KMS-11 (cell line): ENCODE measurements at regions not wholly inside any gene's neighbourhood (a gene's known extent, or its start where the extent isn't known, plus 50 kb on each side); places are given as distances from the start of the nearest gene placed in this dataset.

Source experiments
- H2AFZ ChIP-seq: fragments of 200-600 bp; sonication (generic); 2 replicates; pipeline ENCODE4 v1.6.1; 2016; ENCODE audit warnings: antibody characterized with exemption, mixed run types, low read depth
- H3K27ac ChIP-seq: fragments of 200-600 bp; sonication (generic); 2 replicates; pipeline ENCODE4 v1.6.1; 2016; ENCODE audit warnings: mild to moderate bottlenecking, mixed run types
- H3K27me3 ChIP-seq: fragments of 200-600 bp; sonication (generic); 2 replicates; pipeline ENCODE4 v1.6.1; 2017; ENCODE audit warnings: mild to moderate bottlenecking, low read depth, mixed run types, moderate library complexity; ENCODE audit not compliant: insufficient read depth
- H3K36me3 ChIP-seq: fragments of 200-600 bp; sonication (generic); 2 replicates; pipeline ENCODE4 v1.6.1; 2017; ENCODE audit warnings: mild to moderate bottlenecking, mixed run types; ENCODE audit not compliant: insufficient read depth
- H3K4me1 ChIP-seq: fragments of 200-600 bp; sonication (generic); 2 replicates; pipeline ENCODE4 v1.6.1; 2016; ENCODE audit warnings: mild to moderate bottlenecking, low read depth, mixed run types; ENCODE audit not compliant: poor library complexity, severe bottlenecking
- H3K4me2 ChIP-seq: fragments of 200-600 bp; sonication (generic); 2 replicates; pipeline ENCODE4 v1.7.0; 2016; ENCODE audit warnings: mild to moderate bottlenecking, mixed run types
- H3K4me3 ChIP-seq: fragments of 200-600 bp; sonication (generic); IDR thresholded peaks from 2 replicates; pipeline ENCODE4 v1.6.1; 2017; ENCODE audit warnings: low read depth, low read length, mixed read lengths; ENCODE audit not compliant: insufficient read depth
- H3K79me2 ChIP-seq: fragments of 200-600 bp; sonication (generic); 2 replicates; pipeline ENCODE4 v1.6.1; 2016; ENCODE audit warnings: low read depth, mixed run types; ENCODE audit not compliant: insufficient read depth
- H3K9ac ChIP-seq: fragments of 200-600 bp; sonication (generic); 2 replicates; pipeline ENCODE4 v1.6.1; 2016; ENCODE audit warnings: mild to moderate bottlenecking, mixed run types
- H4K20me1 ChIP-seq: fragments of 200-600 bp; sonication (generic); 2 replicates; pipeline ENCODE4 v1.6.1; 2016; ENCODE audit warnings: mild to moderate bottlenecking, mixed run types; ENCODE audit not compliant: insufficient read depth
- CTCF ChIP-seq: fragments of 200-600 bp; sonication (generic); conservative IDR thresholded peaks from 2 replicates; pipeline ENCODE4 v1.6.1; 2017; ENCODE audit warnings: low read depth, mild to moderate bottlenecking, antibody characterized with exemption, low read length, moderate library complexity, mixed read lengths

GRCh38 chr7:118467381-118467780 is 242.9 kb downstream of the ANKRD7 start:
- no peak overlapping the region for H3K9ac ChIP-seq
- no peak overlapping the region for H3K4me2 ChIP-seq
- H3K79me2 ChIP-seq: no peaks in the 10 kb centered on the region
- H4K20me1 ChIP-seq: no peaks in the 10 kb centered on the region
- H3K36me3 ChIP-seq: no peaks in the 10 kb centered on the region
- H3K4me1 ChIP-seq: no peaks in the 10 kb centered on the region
- H3K4me3 ChIP-seq: no peak overlapping the region
- H3K27ac ChIP-seq: no peak overlapping the region
- no peak for TF ChIP-seq CTCF
- no peaks in the 10 kb centered on the region for H3K27me3 ChIP-seq
- no peak overlapping the region for H2AFZ ChIP-seq

- Histone ChIP-seq H3K4me1 (no peaks in the 10 kb centered on the region), H3K36me3 (no peaks in the 10 kb centered on the region), H4K20me1 (no peaks in the 10 kb centered on the region), H3K27me3 (no peaks in the 10 kb centered on the region), H3K4me2 (no peak overlapping the region), H3K27ac (no peak overlapping the region), H3K79me2 (no peaks in the 10 kb centered on the region), H3K4me3 (no peak overlapping the region), H3K9ac (no peak overlapping the region), H2AFZ (no peak overlapping the region)
- TF ChIP-seq CTCF: no peak
These were observed 248.1 kb downstream of the ANKRD7 start for GRCh38 chr7:118472581-118472980.

- Histone ChIP-seq H3K4me3 (no peak overlapping the region), H3K27ac (no peak overlapping the region), H3K79me2 (no peaks in the 10 kb centered on the region), H2AFZ (no peak overlapping the region), H3K9ac (no peak overlapping the region), H3K36me3 (no peaks in the 10 kb centered on the region), H3K4me1 (no peaks in the 10 kb centered on the region), H3K4me2 (no peak overlapping the region), H3K27me3 (no peaks in the 10 kb centered on the region), H4K20me1 (no peaks in the 10 kb centered on the region)
- no peak for TF ChIP-seq CTCF
These were observed 248.8 kb downstream of the ANKRD7 start for GRCh38 chr7:118473271-118473670.

GRCh38 chr7:118476036-118476435 is 251.5 kb downstream of the ANKRD7 start:
- TF ChIP-seq CTCF: no peak
- Histone ChIP-seq H3K4me3 (no peak overlapping the region), H4K20me1 (no peaks in the 10 kb centered on the region), H3K27ac (no peak overlapping the region), H3K4me1 (no peaks in the 10 kb centered on the region), H3K27me3 (no peaks in the 10 kb centered on the region), H3K36me3 (no peaks in the 10 kb centered on the region), H3K4me2 (no peak overlapping the region), H3K79me2 (no peaks in the 10 kb centered on the region), H3K9ac (no peak overlapping the region), H2AFZ (no peak overlapping the region)

- no peaks in the 10 kb centered on the region for H4K20me1 ChIP-seq
- no peak for TF ChIP-seq CTCF
- H3K4me3 ChIP-seq: no peak overlapping the region
- H3K4me1 ChIP-seq: no peaks in the 10 kb centered on the region
- no peak overlapping the region for H3K9ac ChIP-seq
- no peaks in the 10 kb centered on the region for H3K79me2 ChIP-seq
- no peak overlapping the region for H3K27ac ChIP-seq
- no peak overlapping the region for H2AFZ ChIP-seq
- H3K4me2 ChIP-seq: no peak overlapping the region
- no peaks in the 10 kb centered on the region for H3K36me3 ChIP-seq
- no peaks in the 10 kb centered on the region for H3K27me3 ChIP-seq
These were observed 252.5 kb downstream of the ANKRD7 start for GRCh38 chr7:118477036-118477435.
